GM18507 (cell line): ENCODE measurements at regions not wholly inside any gene's neighbourhood (a gene's known extent, or its start where the extent isn't known, plus 50 kb on each side); places are given as distances from the start of the nearest gene placed in this dataset.
"Not testable (repeated sequence)": the region's sequence is repeated elsewhere in the genome, so short reads cannot be mapped to it uniquely, and the experiment has no call there.

ENCODE experiments used
- DNase-seq: peaks from one replicate; pipeline ENCODE4 v3.0.0; 2011; ENCODE audit warnings: low read depth; ENCODE audit not compliant: insufficient read length; ENCODE audit errors: extremely low spot score
- FAIRE-seq: peaks from 2 replicates; lab custom pipeline; 2011; peaks lifted over from hg19 to GRCh38; lab: Jason Lieb, UNC

- DNase-seq (no peak), FAIRE-seq (no peak)
These were observed 53.8 kb upstream of the C2CD4B start for GRCh38 chr15:62218841-62219240.

GRCh38 chr15:62219799-62220198 lies 54.7 kb upstream of the C2CD4B start:
- no peak for FAIRE-seq

GRCh38 chr15:62223020-62223419 lies 57.9 kb upstream of the C2CD4B start:
- FAIRE-seq (no peak), DNase-seq (no peak)

More at GRCh38 chr15:62219799-62220198, 54.7 kb upstream of the C2CD4B start:
- no peak for DNase-seq

GRCh38 chr15:62228604-62229003 lies 63.5 kb upstream of the C2CD4B start:
- DNase-seq (no peak), FAIRE-seq (no peak)

- DNase-seq, result no peak
- FAIRE-seq, result no peak
These were observed 66.8 kb upstream of the C2CD4B start for GRCh38 chr15:62231856-62232255.

GRCh38 chr15:62240121-62241096 lies 75.3 kb upstream of the C2CD4B start:
- no peak for FAIRE-seq
- no peak for DNase-seq

GRCh38 chr15:62241135-62241770 lies 76.2 kb upstream of the C2CD4B start:
- DNase-seq (no peak), FAIRE-seq (no peak)

- DNase-seq (no peak), FAIRE-seq (no peak)
These were observed 77.9 kb upstream of the C2CD4B start for GRCh38 chr15:62242999-62243398.

GRCh38 chr15:62244762-62245161 lies 79.7 kb upstream of the C2CD4B start:
- FAIRE-seq, result no peak
- DNase-seq, result no peak

GRCh38 chr15:62248277-62248984 lies 83.3 kb upstream of the C2CD4B start:
- FAIRE-seq, result no peak
- DNase-seq, result no peak

GRCh38 chr15:62249501-62249900 lies 84.4 kb upstream of the C2CD4B start:
- DNase-seq, result no peak
- FAIRE-seq, result no peak

GRCh38 chr15:62250186-62250585 lies 85.1 kb upstream of the C2CD4B start:
- DNase-seq, result no peak
- FAIRE-seq, result no peak

- DNase-seq (no peak), FAIRE-seq (no peak)
These were observed 85.9 kb upstream of the C2CD4B start for GRCh38 chr15:62250978-62251377.

GRCh38 chr15:62253294-62253693 lies 88.2 kb upstream of the C2CD4B start:
- DNase-seq, result no peak
- no peak for FAIRE-seq

- no peak for DNase-seq
- FAIRE-seq, result no peak
These were observed 89.3 kb upstream of the C2CD4B start for GRCh38 chr15:62254137-62254934.

- not testable (repeated sequence) for DNase-seq, FAIRE-seq
These were observed 91.3 kb upstream of the C2CD4B start for GRCh38 chr15:62256430-62256829.

- FAIRE-seq, result no peak
- no peak for DNase-seq
These were observed 93.0 kb upstream of the C2CD4B start for GRCh38 chr15:62257996-62258521.

- FAIRE-seq, result no peak
These were observed 97.3 kb upstream of the C2CD4B start for GRCh38 chr15:62262305-62262941.

GRCh38 chr15:62264196-62264595 lies 99.1 kb upstream of the C2CD4B start:
- DNase-seq, result no peak
- no peak for FAIRE-seq

More at GRCh38 chr15:62262305-62262941, 97.3 kb upstream of the C2CD4B start:
- no peak for DNase-seq
